GM19193 (cell line): ENCODE measurements at regions not wholly inside any gene's neighbourhood (a gene's known extent, or its start where the extent isn't known, plus 50 kb on each side); places are given as distances from the start of the nearest gene placed in this dataset.

Experiments
- POLR2A ChIP-seq: IDR thresholded peaks from 4 replicates; pipeline ENCODE4 v1.6.1; 2011; ENCODE audit not compliant: insufficient read depth, insufficient read length; ENCODE audit errors: extremely low read depth

- TF ChIP-seq POLR2A = no peak
Observed at GRCh38 chr5:74224331-74224730, 416.2 kb downstream of the ENC1 start.

GRCh38 chr5:74222806-74223205, 417.7 kb downstream of the ENC1 start:
- TF ChIP-seq POLR2A = no peak

GRCh38 chr5:74221413-74221812, 419.1 kb downstream of the ENC1 start:
- TF ChIP-seq POLR2A = no peak

- no peak for TF ChIP-seq POLR2A
Observed at GRCh38 chr5:74216012-74216411, 424.5 kb downstream of the ENC1 start.

GRCh38 chr5:74212336-74212735, 428.2 kb downstream of the ENC1 start:
- no peak for TF ChIP-seq POLR2A

- TF ChIP-seq POLR2A = no peak
Observed at GRCh38 chr5:74209571-74209970, 431.0 kb downstream of the ENC1 start.

- no peak for TF ChIP-seq POLR2A
Observed at GRCh38 chr5:74206579-74207550, 433.7 kb downstream of the ENC1 start.

- TF ChIP-seq POLR2A = no peak
Observed at GRCh38 chr5:74205767-74206578, 434.6 kb downstream of the ENC1 start.

- TF ChIP-seq POLR2A = peak; percentile 35
Observed at GRCh38 chr5:74201334-74202081, 439.0 kb downstream of the ENC1 start.

GRCh38 chr5:74200560-74200959, 440.0 kb downstream of the ENC1 start:
- TF ChIP-seq POLR2A = no peak

GRCh38 chr5:74199436-74200210, 440.9 kb downstream of the ENC1 start:
- TF ChIP-seq POLR2A = no peak

- TF ChIP-seq POLR2A = peak; percentile 53
Observed at GRCh38 chr5:74199005-74199404, 441.5 kb downstream of the ENC1 start.

- TF ChIP-seq POLR2A = no peak
Observed at GRCh38 chr5:74198156-74198555, 442.4 kb downstream of the ENC1 start.

- no peak for TF ChIP-seq POLR2A
Observed at GRCh38 chr5:74196233-74196632, 444.3 kb downstream of the ENC1 start.
